HepG2 (cell line): ENCODE measurements at regions not wholly inside any gene's neighbourhood (a gene's known extent, or its start where the extent isn't known, plus 50 kb on each side); places are given as distances from the start of the nearest gene placed in this dataset.

Experiments used
- ATAC-seq: fragments of 200-7000 bp; cut with Tn5 transposase; 3 replicates; pipeline ENCODE4 v1.9.1; 2020; ENCODE audit warnings: mild to moderate bottlenecking, moderate library complexity
- BruUV-seq: library from RNA; stranded (reverse); fragments of 400-500 nt; replicated peaks from 2 replicates; lab custom pipeline; 2021; lab: Mats Ljungman, UMichigan
- CTCF ChIA-PET: fragments of 300-600 bp; formaldehyde crosslinking; extraction: SDS; loops from one replicate; lab custom pipeline; 2021; ENCODE audit warnings: low total read pairs, inconsistent platforms, low intra/inter-chr PET ratio; lab: Yijun Ruan, JAX
- POLR2A ChIA-PET: fragments of 350-600 bp; sonication (Branson Sonifier 250); formaldehyde crosslinking; loops from one replicate; lab custom pipeline; 2020; ENCODE audit warnings: antibody characterized with exemption, inconsistent platforms; lab: Yijun Ruan, JAX
- DNase-seq: peaks from one replicate; pipeline ENCODE4 v3.0.0-alpha.2; 2015; ENCODE audit warnings: low spot score
- FAIRE-seq: peaks from 3 replicates; lab custom pipeline; 2011; peaks lifted over from hg19 to GRCh38; lab: Jason Lieb, UNC
- H2AFZ ChIP-seq: one replicate; pipeline ENCODE4 v1.6.1; 2011; ENCODE audit warnings: low read length, inconsistent platforms
- H3K27ac ChIP-seq: fragments of 300-600 bp; 3 replicates; pipeline ENCODE4 v1.8.0; 2011; ENCODE audit warnings: mixed run types, mild to moderate bottlenecking, mixed read lengths, low read length, inconsistent platforms; ENCODE audit not compliant: insufficient read depth; ENCODE audit errors: extremely low read length
- H3K27me3 ChIP-seq, 2 experiments: fragments of 200-600 bp in 1 of 2; 2 replicates in 1 of 2; 3 replicates in 1 of 2; pipeline versions ENCODE4 v1.6.0 to v1.8.0; 2011; ENCODE audit warnings: low read length in 2 of 2, mild to moderate bottlenecking in 2 of 2, moderate library complexity in 2 of 2, inconsistent platforms in 1 of 2; ENCODE audit not compliant: insufficient read depth in 2 of 2, control insufficient read depth in 1 of 2
- H3K36me3 ChIP-seq, 2 experiments: fragments of 200-600 bp in 1 of 2; replicated peaks in 1 of 2; 2 replicates in 1 of 2; 3 replicates in 1 of 2; pipeline versions ENCODE4 v1.5.1 to v1.8.0; 2011; ENCODE audit warnings: low read length in 2 of 2, inconsistent platforms in 1 of 2; ENCODE audit not compliant: insufficient read depth in 2 of 2, control insufficient read depth in 1 of 2
- H3K4me1 ChIP-seq: 2 replicates; pipeline ENCODE4 v1.5.1; 2012; ENCODE audit warnings: low read length, inconsistent platforms; ENCODE audit not compliant: insufficient read depth
- H3K4me2 ChIP-seq: 2 replicates; pipeline ENCODE4 v1.6.0; 2011; ENCODE audit warnings: low read depth, low read length, inconsistent platforms
- H3K4me3 ChIP-seq, 3 experiments: fragments of 200-600 bp in 1 of 3; sonication (generic), shearing (Covaris generic) in 1 of 3; replicated peaks in 1 of 3; 2 replicates each; pipeline ENCODE4 v1.5.1; 2011 to 2016; ENCODE audit warnings: low read length in 3 of 3, inconsistent platforms in 2 of 3, low read depth in 2 of 3, mild to moderate bottlenecking in 2 of 3, control low read depth in 1 of 3, mixed read lengths in 1 of 3; ENCODE audit not compliant: insufficient read depth in 1 of 3
- H3K79me2 ChIP-seq: one replicate; pipeline ENCODE4 v1.6.1; 2011; ENCODE audit warnings: low read length, inconsistent platforms; ENCODE audit not compliant: insufficient read depth
- H3K9ac ChIP-seq: 2 replicates; pipeline ENCODE4 v1.6.0; 2011; ENCODE audit warnings: mild to moderate bottlenecking, low read depth, low read length, inconsistent platforms; ENCODE audit not compliant: insufficient read depth
- H3K9me3 ChIP-seq: 2 replicates; pipeline ENCODE4 v1.5.1; 2012; ENCODE audit warnings: mild to moderate bottlenecking, low read length
- H4K20me1 ChIP-seq: 2 replicates; pipeline ENCODE4 v1.6.0; 2011; ENCODE audit warnings: inconsistent platforms, mild to moderate bottlenecking, low read length, moderate library complexity; ENCODE audit not compliant: insufficient read depth
- CBX5 ChIP-seq: sonication (generic); formaldehyde crosslinking; IDR thresholded peaks from 2 replicates; pipeline ENCODE4 v1.4.0; 2020; ENCODE audit warnings: missing genetic modification reagents, borderline replicate concordance
- GABPA ChIP-seq, 2 experiments: IDR thresholded peaks; 2 replicates each; pipeline ENCODE4 v1.6.1; 2011 to 2016; ENCODE audit warnings: low read depth in 2 of 2, low read length in 1 of 2, missing biosample characterization in 1 of 2, missing genetic modification characterization in 1 of 2
- HCFC1 ChIP-seq: fragments of 150-350 bp; IDR thresholded peaks from 2 replicates; pipeline ENCODE4 v1.6.1; 2014; ENCODE audit warnings: low read depth, low read length
- HES4 ChIP-seq: sonication (generic); formaldehyde crosslinking; IDR thresholded peaks from 2 replicates; pipeline ENCODE4 v1.9.0; 2021; ENCODE audit warnings: mild to moderate bottlenecking, missing genetic modification reagents, borderline replicate concordance
- HIC2 ChIP-seq: sonication (generic); formaldehyde crosslinking; IDR thresholded peaks from 2 replicates; pipeline ENCODE4 v1.9.0; 2022; ENCODE audit warnings: low read depth, missing genetic modification reagents
- HNRNPLL ChIP-seq: fragments of 200-400 bp; formaldehyde crosslinking; IDR thresholded peaks from 2 replicates; pipeline ENCODE4 v1.6.1; 2017; ENCODE audit warnings: mild to moderate bottlenecking, low read depth, low read length; ENCODE audit not compliant: poor library complexity, severe bottlenecking
- MXD4 ChIP-seq: IDR thresholded peaks from 2 replicates; pipeline ENCODE4 v1.6.1; 2016; ENCODE audit warnings: mild to moderate bottlenecking, missing biosample characterization, missing genetic modification reagents
- MYC ChIP-seq: sonication (generic); formaldehyde crosslinking; IDR thresholded peaks from 2 replicates; pipeline ENCODE4 v1.9.0; 2021; ENCODE audit warnings: missing genetic modification reagents, borderline replicate concordance
- RFX3 ChIP-seq: IDR thresholded peaks from 2 replicates; pipeline ENCODE4 v1.6.1; 2016; ENCODE audit warnings: missing biosample characterization, missing genetic modification reagents
- SMARCE1 ChIP-seq: fragments of 450-650 bp; IDR thresholded peaks from 2 replicates; pipeline ENCODE4 v1.6.1; 2017; ENCODE audit warnings: borderline replicate concordance
- SMYD3 ChIP-seq: sonication (generic); formaldehyde crosslinking; IDR thresholded peaks from 2 replicates; pipeline ENCODE4 v1.8.1; 2023; ENCODE audit warnings: mild to moderate bottlenecking, missing genetic modification reagents
- SOX5 ChIP-seq: IDR thresholded peaks from 2 replicates; pipeline ENCODE4 v1.6.1; 2016; ENCODE audit warnings: borderline replicate concordance
- SRF ChIP-seq: IDR thresholded peaks from 2 replicates; pipeline ENCODE4 v1.6.1; 2011; ENCODE audit warnings: mild to moderate bottlenecking, low read depth, low read length, moderate library complexity
- ZBTB2 ChIP-seq: sonication (generic); formaldehyde crosslinking; IDR thresholded peaks from 2 replicates; pipeline ENCODE4 v1.8.0; 2022; ENCODE audit warnings: low read depth, missing genetic modification reagents
- ZBTB21 ChIP-seq: sonication (generic); formaldehyde crosslinking; IDR thresholded peaks from 2 replicates; pipeline ENCODE4 v1.4.0; 2020; ENCODE audit warnings: missing genetic modification reagents
- ZBTB34 ChIP-seq: sonication (generic); formaldehyde crosslinking; IDR thresholded peaks from 2 replicates; pipeline ENCODE4 v1.8.0; 2022; ENCODE audit warnings: mild to moderate bottlenecking, missing genetic modification reagents
- ZBTB39 ChIP-seq: sonication (generic); formaldehyde crosslinking; IDR thresholded peaks from 2 replicates; pipeline ENCODE4 v1.5.0; 2020; ENCODE audit warnings: missing genetic modification reagents
- ZEB1 ChIP-seq: IDR thresholded peaks from 2 replicates; pipeline ENCODE4 v1.6.1; 2012; ENCODE audit warnings: mild to moderate bottlenecking, low read depth, inconsistent platforms; ENCODE audit not compliant: insufficient replicate concordance
- ZNF292 ChIP-seq: sonication (generic); formaldehyde crosslinking; IDR thresholded peaks from 2 replicates; pipeline ENCODE4 v1.8.1; 2022; ENCODE audit warnings: mild to moderate bottlenecking, low read depth, missing genetic modification reagents, borderline replicate concordance
- WGBS: methylation state at CpG from one replicate; pipeline ENCODE4 v1.1.6; 2017; ENCODE audit warnings: low lambda C conversion rate; 5-methylcytosine and 5-hydroxymethylcytosine counted together
- in situ Hi-C: cut with HindIII; loops from 2 replicates; pipeline ENCODE4 v1.10.0; 2017; ENCODE audit warnings: low pct_unique_long_range_greater_than_20kb; ENCODE audit not compliant: extremely low pct_ligation_motif_present
- intact Hi-C: fragments of 100-400 bp; cut with micrococcal nuclease; formaldehyde crosslinking; loops from one replicate; pipeline ENCODE4 v1.10.0; 2022; ENCODE audit not compliant: unreplicated experiment

- TF ChIP-seq HCFC1 (no peak), HNRNPLL (no peak), SMYD3 (CRISPR knock-in tag) (no peak), CBX5 (CRISPR knock-in tag) (no peak), ZNF292 (CRISPR knock-in tag) (no peak), SOX5 (no peak), ZBTB34 (CRISPR knock-in tag) (no peak), MXD4 (CRISPR knock-in tag) (no peak), ZEB1 (no peak), ZBTB39 (CRISPR knock-in tag) (no peak), GABPA (IDR thresholded peaks at IDR 0.05; ENCODE audit: low read depth, low read length) (no peak), GABPA (CRISPR knock-in tag; IDR thresholded peaks at IDR 0.05; ENCODE audit: low read depth) (no peak)
These were observed 385.4 kb upstream of the NXPH2 start (continued) for GRCh38 chr2:139165601-139166000.

GRCh38 chr2:139165041-139165440 lies 384.9 kb upstream of the NXPH2 start:
- BruUV-seq = no TSS peak
- no peak overlapping the region for H3K9ac ChIP-seq
- H3K4me2 ChIP-seq = no peak overlapping the region
- H3K4me1 ChIP-seq = no peaks in the 10 kb centered on the region
- ChIA-PET CTCF (no interaction called here), POLR2A (no interaction called here)
- no peaks in the 10 kb centered on the region for H3K36me3 ChIP-seq
- no peaks in the 10 kb centered on the region for H4K20me1 ChIP-seq
- no peaks in the 10 kb centered on the region for H3K27me3 ChIP-seq
- in situ Hi-C loops = no loop called here
- intact Hi-C loops = no loop called here
- H2AFZ ChIP-seq = no peak overlapping the region
- no peak for ATAC-seq
- no peak for FAIRE-seq
- H3K4me3 ChIP-seq = no peak overlapping the region
- DNase-seq = no peak
- WGBS = 7% methylated on average over 2 of the region's 2 CpGs
- H3K79me2 ChIP-seq = no peaks in the 10 kb centered on the region
- H3K9me3 ChIP-seq = no peaks in the 10 kb centered on the region
- H3K27ac ChIP-seq = no peak overlapping the region
- no peak for TF ChIP-seq ZBTB21
- TF ChIP-seq RFX3 = no peak
- TF ChIP-seq MYC = no peak
- no peak for TF ChIP-seq SRF
- TF ChIP-seq SMARCE1 = no peak
- TF ChIP-seq HES4 (CRISPR knock-in tag) = no peak
- TF ChIP-seq HIC2 (CRISPR knock-in tag) = no peak
- TF ChIP-seq ZBTB2 = no peak
